ENCODE measurements at regions not wholly inside any gene's neighbourhood (a gene's known extent, or its start where the extent isn't known, plus 50 kb on each side); places are given as distances from the start of the nearest gene placed in this dataset.
"Not testable (repeated sequence)": the region's sequence is repeated elsewhere in the genome, so short reads cannot be mapped to it uniquely, and the experiment has no call there.

GRCh38 chr5:25414742-25415141 lies 770.0 kb upstream of the CDH10 start:
- peaks cover 13% of the 10 kb centered on the region for H3K9me3 Mint-ChIP-seq
- no peak overlapping the region for H3K27ac Mint-ChIP-seq
- no peaks in the 10 kb centered on the region for H3K36me3 Mint-ChIP-seq
- H3K4me1 Mint-ChIP-seq, result no peaks in the 10 kb centered on the region
- no peak overlapping the region for H3K4me3 Mint-ChIP-seq
- ATAC-seq (no peak), DNase-seq (ENCODE audit: low spot score in 2 of 2) (no peak)

GRCh38 chr5:25412116-25412661 lies 767.4 kb upstream of the CDH10 start:
- Mint-ChIP-seq H3K27ac (no peak overlapping the region), H3K36me3 (no peaks in the 10 kb centered on the region), H3K9me3 (peaks cover 16% of the 10 kb centered on the region), H3K4me3 (no peak overlapping the region), H3K4me1 (no peaks in the 10 kb centered on the region)
- DNase-seq (ENCODE audit: low spot score in 2 of 2) (no peak), ATAC-seq (no peak)

- H3K36me3 Mint-ChIP-seq; DNase-seq (ENCODE audit: low spot score in 2 of 2); ATAC-seq; H3K4me3 Mint-ChIP-seq; H3K27ac Mint-ChIP-seq; H3K4me1 Mint-ChIP-seq: not testable (repeated sequence)
- peaks cover 24% of the 10 kb centered on the region for H3K9me3 Mint-ChIP-seq
Measured at GRCh38 chr5:25407365-25407764, 762.6 kb upstream of the CDH10 start.

- Mint-ChIP-seq H3K4me1 (no peaks in the 10 kb centered on the region), H3K9me3 (peaks cover 14% of the 10 kb centered on the region), H3K36me3 (no peaks in the 10 kb centered on the region), H3K27ac (no peak overlapping the region), H3K4me3 (no peak overlapping the region)
- no peak for ATAC-seq
- DNase-seq (ENCODE audit: low spot score in 2 of 2), result no peak
Measured at GRCh38 chr5:25405850-25406249, 761.1 kb upstream of the CDH10 start.

GRCh38 chr5:25399878-25400480 lies 755.2 kb upstream of the CDH10 start:
- ATAC-seq, result no peak
- H3K4me1 Mint-ChIP-seq, result no peaks in the 10 kb centered on the region
- H3K9me3 Mint-ChIP-seq, result peaks cover 10% of the 10 kb centered on the region
- H3K4me3 Mint-ChIP-seq, result no peak overlapping the region
- no peak overlapping the region for H3K27ac Mint-ChIP-seq
- no peak for DNase-seq (ENCODE audit: low spot score in 2 of 2)
- H3K36me3 Mint-ChIP-seq, result no peaks in the 10 kb centered on the region

- DNase-seq (ENCODE audit: low spot score in 2 of 2) (no peak), ATAC-seq (no peak)
- Mint-ChIP-seq H3K9me3 (peaks cover 13% of the 10 kb centered on the region), H3K4me1 (no peaks in the 10 kb centered on the region), H3K36me3 (no peaks in the 10 kb centered on the region), H3K27ac (no peak overlapping the region), H3K4me3 (no peak overlapping the region)
Measured at GRCh38 chr5:25393957-25394356, 749.2 kb upstream of the CDH10 start.

- Mint-ChIP-seq H3K9me3 (peaks cover 13% of the 10 kb centered on the region), H3K4me3 (no peak overlapping the region), H3K36me3 (no peaks in the 10 kb centered on the region), H3K27ac (no peak overlapping the region), H3K4me1 (no peaks in the 10 kb centered on the region)
- ATAC-seq (no peak), DNase-seq (ENCODE audit: low spot score in 2 of 2) (no peak)
Measured at GRCh38 chr5:25393256-25393655, 748.5 kb upstream of the CDH10 start.

- H3K4me1 Mint-ChIP-seq, result no peaks in the 10 kb centered on the region
- H3K9me3 Mint-ChIP-seq, result peaks cover 14% of the 10 kb centered on the region
- H3K4me3 Mint-ChIP-seq, result no peak overlapping the region
- H3K36me3 Mint-ChIP-seq, result no peaks in the 10 kb centered on the region
- no peak overlapping the region for H3K27ac Mint-ChIP-seq
- DNase-seq (ENCODE audit: low spot score in 2 of 2) (no peak), ATAC-seq (no peak)
Measured at GRCh38 chr5:25387953-25388352, 743.2 kb upstream of the CDH10 start.

GRCh38 chr5:25362799-25363198 lies 718.0 kb upstream of the CDH10 start:
- Mint-ChIP-seq H3K9me3 (peaks cover 18% of the 10 kb centered on the region), H3K27ac (no peak overlapping the region), H3K4me1 (no peaks in the 10 kb centered on the region), H3K36me3 (no peaks in the 10 kb centered on the region), H3K4me3 (no peak overlapping the region)
- DNase-seq (ENCODE audit: low spot score in 2 of 2) (no peak), ATAC-seq (peak; percentile 32)

GRCh38 chr5:25358919-25359318 lies 714.1 kb upstream of the CDH10 start:
- Mint-ChIP-seq H3K36me3 (no peaks in the 10 kb centered on the region), H3K27ac (no peak overlapping the region), H3K4me3 (no peak overlapping the region), H3K4me1 (no peaks in the 10 kb centered on the region), H3K9me3 (peaks cover 11% of the 10 kb centered on the region)
- DNase-seq (ENCODE audit: low spot score in 2 of 2) (no peak), ATAC-seq (no peak)

- Mint-ChIP-seq H3K4me1 (no peaks in the 10 kb centered on the region), H3K9me3 (peaks cover 11% of the 10 kb centered on the region), H3K4me3 (no peak overlapping the region), H3K27ac (no peak overlapping the region), H3K36me3 (no peaks in the 10 kb centered on the region)
- no peak for DNase-seq (ENCODE audit: low spot score in 2 of 2)
- ATAC-seq, result no peak
Measured at GRCh38 chr5:25357605-25358004, 712.8 kb upstream of the CDH10 start.

- ATAC-seq, result no peak
- peaks cover 8% of the 10 kb centered on the region for H3K9me3 Mint-ChIP-seq
- no peaks in the 10 kb centered on the region for H3K36me3 Mint-ChIP-seq
- no peak overlapping the region for H3K4me3 Mint-ChIP-seq
- H3K27ac Mint-ChIP-seq, result no peak overlapping the region
- DNase-seq (ENCODE audit: low spot score in 2 of 2), result no peak
- H3K4me1 Mint-ChIP-seq, result no peaks in the 10 kb centered on the region
Measured at GRCh38 chr5:25349746-25350145, 705.0 kb upstream of the CDH10 start.

- no peaks in the 10 kb centered on the region for H3K4me1 Mint-ChIP-seq
- ATAC-seq (no peak), DNase-seq (ENCODE audit: low spot score in 2 of 2) (no peak)
- H3K36me3 Mint-ChIP-seq, result peaks cover 7% of the 10 kb centered on the region
- no peak overlapping the region for H3K4me3 Mint-ChIP-seq
- peaks cover 6% of the 10 kb centered on the region for H3K9me3 Mint-ChIP-seq
- no peak overlapping the region for H3K27ac Mint-ChIP-seq
Measured at GRCh38 chr5:25345240-25345771, 700.5 kb upstream of the CDH10 start.

GRCh38 chr5:25339541-25339940 lies 694.8 kb upstream of the CDH10 start:
- Mint-ChIP-seq H3K27ac (no peak overlapping the region), H3K4me3 (no peak overlapping the region), H3K9me3 (peaks cover 12% of the 10 kb centered on the region), H3K36me3 (peaks cover 5% of the 10 kb centered on the region), H3K4me1 (no peaks in the 10 kb centered on the region)
- no peak for DNase-seq (ENCODE audit: low spot score in 2 of 2)
- ATAC-seq, result no peak

GRCh38 chr5:25334350-25334749 lies 689.6 kb upstream of the CDH10 start:
- no peaks in the 10 kb centered on the region for H3K4me1 Mint-ChIP-seq
- ATAC-seq (no peak), DNase-seq (ENCODE audit: low spot score in 2 of 2) (no peak)
- no peak overlapping the region for H3K27ac Mint-ChIP-seq
- H3K36me3 Mint-ChIP-seq, result no peaks in the 10 kb centered on the region
- H3K9me3 Mint-ChIP-seq, result peaks cover 9% of the 10 kb centered on the region
- H3K4me3 Mint-ChIP-seq, result no peak overlapping the region

GRCh38 chr5:25330721-25331120 lies 685.9 kb upstream of the CDH10 start:
- Mint-ChIP-seq H3K36me3 (no peaks in the 10 kb centered on the region), H3K9me3 (peaks cover 2% of the 10 kb centered on the region), H3K4me3 (no peak overlapping the region), H3K4me1 (no peaks in the 10 kb centered on the region), H3K27ac (no peak overlapping the region)
- DNase-seq (ENCODE audit: low spot score in 2 of 2), result no peak
- ATAC-seq, result no peak

All from stimulated activated effector memory CD8-positive, alpha-beta T cell treated with anti-CD3 and anti-CD28 coated beads, Interleukin-12 subunit alpha, Interleukin-12 subunit beta, amount 100 ng/mL, for 72 hours (primary cell).